ENCODE measurements at regions not wholly inside any gene's neighbourhood (a gene's known extent, or its start where the extent isn't known, plus 50 kb on each side); places are given as distances from the start of the nearest gene placed in this dataset.
"Not testable (repeated sequence)": the region's sequence is repeated elsewhere in the genome, so short reads cannot be mapped to it uniquely, and the experiment has no call there.

DNA sequence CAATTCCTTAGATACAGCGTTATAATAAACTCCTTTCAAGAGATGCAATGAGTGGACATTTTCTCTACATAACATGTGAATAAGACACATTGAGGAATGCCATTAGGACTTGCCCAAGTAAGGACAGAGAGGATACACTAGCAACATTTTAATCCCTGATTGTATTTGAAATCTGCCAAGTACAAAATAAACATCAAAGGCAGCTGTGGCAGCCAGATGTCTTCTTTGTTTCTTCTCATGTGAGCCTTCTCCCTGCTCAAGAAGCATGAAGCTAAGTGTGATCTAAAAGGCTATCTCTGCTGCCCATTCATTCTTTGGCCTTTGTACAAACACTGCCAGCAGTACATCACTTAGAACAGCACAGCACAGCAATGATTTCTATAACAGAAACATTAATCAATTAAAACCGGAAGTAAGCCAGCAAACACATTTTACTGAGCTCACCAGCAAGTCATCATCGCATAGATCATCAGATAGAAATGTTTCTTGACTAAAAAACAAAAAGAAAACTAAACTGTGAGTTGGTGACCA is 364.0 kb downstream of the CNTN6 start:
- no peak for TF ChIP-seq POLR2AphosphoS5 (IDR thresholded peaks at IDR 0.05)
- TF ChIP-seq, protein P1, sequence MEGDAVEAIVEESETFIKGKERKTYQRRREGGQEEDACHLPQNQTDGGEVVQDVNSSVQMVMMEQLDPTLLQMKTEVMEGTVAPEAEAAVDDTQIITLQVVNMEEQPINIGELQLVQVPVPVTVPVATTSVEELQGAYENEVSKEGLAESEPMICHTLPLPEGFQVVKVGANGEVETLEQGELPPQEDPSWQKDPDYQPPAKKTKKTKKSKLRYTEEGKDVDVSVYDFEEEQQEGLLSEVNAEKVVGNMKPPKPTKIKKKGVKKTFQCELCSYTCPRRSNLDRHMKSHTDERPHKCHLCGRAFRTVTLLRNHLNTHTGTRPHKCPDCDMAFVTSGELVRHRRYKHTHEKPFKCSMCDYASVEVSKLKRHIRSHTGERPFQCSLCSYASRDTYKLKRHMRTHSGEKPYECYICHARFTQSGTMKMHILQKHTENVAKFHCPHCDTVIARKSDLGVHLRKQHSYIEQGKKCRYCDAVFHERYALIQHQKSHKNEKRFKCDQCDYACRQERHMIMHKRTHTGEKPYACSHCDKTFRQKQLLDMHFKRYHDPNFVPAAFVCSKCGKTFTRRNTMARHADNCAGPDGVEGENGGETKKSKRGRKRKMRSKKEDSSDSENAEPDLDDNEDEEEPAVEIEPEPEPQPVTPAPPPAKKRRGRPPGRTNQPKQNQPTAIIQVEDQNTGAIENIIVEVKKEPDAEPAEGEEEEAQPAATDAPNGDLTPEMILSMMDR (IDR thresholded peaks at IDR 0.05), result no peak
- TF ChIP-seq POLR2A (IDR thresholded peaks at IDR 0.05), result no peak
- Histone ChIP-seq H3K9me3 (no peaks in the 10 kb centered on the region), H3K4me1 (replicated peaks) (no peaks in the 10 kb centered on the region), H3K27ac (no peak overlapping the region), H3K4me3 (no peak overlapping the region), H3K36me3 (no peaks in the 10 kb centered on the region), H3K27me3 (replicated peaks; ENCODE audit: insufficient read depth) (no peaks in the 10 kb centered on the region)
- WGBS, result 62% methylated on average over 3 of the region's 3 CpGs
- DNase-seq (ENCODE audit: low spot score), result no peak
- intact Hi-C loops (cut with DNase I), result no loop called here

DNA sequence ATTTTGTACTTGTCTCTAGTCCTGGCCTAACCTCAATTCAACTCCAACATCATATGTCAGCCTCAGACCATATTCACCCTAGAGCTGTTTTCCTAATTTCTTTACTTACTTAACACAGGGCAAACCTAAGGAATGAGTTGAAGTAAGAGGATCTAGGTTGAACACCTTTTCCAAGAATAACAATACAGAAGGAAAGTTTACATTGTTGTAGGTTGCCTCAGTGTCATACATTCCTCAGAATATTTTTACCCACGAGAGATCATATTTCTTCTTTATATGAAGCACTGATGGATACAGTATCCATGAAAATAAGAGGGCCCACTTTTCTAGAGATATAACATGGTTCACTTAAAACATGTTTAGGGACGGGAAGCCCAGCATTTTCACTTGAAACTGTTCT is 369.5 kb downstream of the CNTN6 start:
- H3K4me1 ChIP-seq (replicated peaks), result no peaks in the 10 kb centered on the region
- H3K9me3 ChIP-seq, result no peaks in the 10 kb centered on the region
- intact Hi-C loops (cut with DNase I), result no loop called here
- H3K27me3 ChIP-seq (replicated peaks; ENCODE audit: insufficient read depth), result no peaks in the 10 kb centered on the region
- TF ChIP-seq, protein P1 (IDR thresholded peaks at IDR 0.05), result no peak
- no peak for TF ChIP-seq POLR2A (IDR thresholded peaks at IDR 0.05)
- no peak for TF ChIP-seq POLR2AphosphoS5 (IDR thresholded peaks at IDR 0.05)
- DNase-seq (ENCODE audit: low spot score), result no peak
- WGBS, result 51% methylated on average over 2 of the region's 2 CpGs
- H3K27ac ChIP-seq, result no peak overlapping the region
- no peaks in the 10 kb centered on the region for H3K36me3 ChIP-seq
- H3K4me3 ChIP-seq, result no peak overlapping the region

DNA sequence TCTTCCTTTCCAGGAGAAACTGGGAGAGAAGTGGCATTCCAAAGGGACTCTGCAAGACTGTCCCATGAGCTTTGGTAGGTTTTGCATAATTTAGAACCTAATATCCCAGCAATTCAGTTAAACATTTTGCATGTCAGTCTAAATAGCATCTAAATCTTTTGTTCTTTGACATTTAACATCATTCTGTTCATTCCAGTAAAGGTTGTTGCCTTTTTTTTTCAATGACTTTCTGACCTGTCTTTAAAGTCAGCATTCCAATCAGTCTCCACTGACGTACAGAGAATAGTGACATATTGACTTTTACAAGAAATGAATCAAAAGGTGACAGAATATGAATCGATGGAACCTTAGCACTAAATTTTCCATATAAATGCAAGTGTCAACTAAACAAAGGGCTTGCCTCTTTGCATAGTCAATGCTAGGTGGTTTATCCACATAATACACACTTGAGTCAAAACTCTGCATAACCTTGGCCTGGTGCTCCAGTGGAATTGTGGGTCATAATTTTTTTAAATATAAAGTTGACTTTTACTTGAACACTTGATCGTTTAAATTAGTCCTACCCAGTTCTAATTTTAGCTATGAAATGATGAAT is 370.1 kb downstream of the CNTN6 start:
- TF ChIP-seq POLR2AphosphoS5 (IDR thresholded peaks at IDR 0.05), result no peak
- Histone ChIP-seq H3K36me3 (no peaks in the 10 kb centered on the region), H3K9me3 (no peaks in the 10 kb centered on the region), H3K4me3 (no peak overlapping the region), H3K27me3 (replicated peaks; ENCODE audit: insufficient read depth) (no peaks in the 10 kb centered on the region), H3K27ac (no peak overlapping the region), H3K4me1 (replicated peaks) (no peaks in the 10 kb centered on the region)
- intact Hi-C loops (cut with DNase I), result no loop called here
- no peak for DNase-seq (ENCODE audit: low spot score)
- 45% methylated on average over 3 of the region's 3 CpGs for WGBS

DNA sequence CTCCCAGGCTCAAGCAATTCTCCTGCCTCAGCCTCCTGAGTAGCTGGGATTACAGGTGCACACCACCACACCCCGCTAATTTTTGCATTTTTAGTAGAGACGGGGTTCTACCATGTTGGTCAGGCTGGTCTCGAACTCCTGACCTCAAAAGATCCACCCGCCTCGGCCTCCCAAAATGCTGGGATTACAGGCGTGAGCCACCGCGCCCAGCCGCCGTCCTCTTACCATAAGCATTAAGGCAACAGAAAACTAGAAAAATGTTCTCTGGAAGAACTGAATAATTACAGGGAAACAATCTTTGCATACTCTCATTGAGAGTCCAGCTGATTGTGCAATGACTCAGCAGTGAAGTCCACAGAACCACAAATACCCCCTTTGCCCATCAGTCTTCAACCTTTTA is 372.3 kb downstream of the CNTN6 start:
- intact Hi-C loops (cut with DNase I); H3K9me3 ChIP-seq; H3K4me1 ChIP-seq (replicated peaks); DNase-seq (ENCODE audit: low spot score); H3K4me3 ChIP-seq; H3K27ac ChIP-seq; H3K27me3 ChIP-seq (replicated peaks; ENCODE audit: insufficient read depth); H3K36me3 ChIP-seq: not testable (repeated sequence)
- WGBS, result 82% methylated on average over 10 of the region's 10 CpGs

DNA sequence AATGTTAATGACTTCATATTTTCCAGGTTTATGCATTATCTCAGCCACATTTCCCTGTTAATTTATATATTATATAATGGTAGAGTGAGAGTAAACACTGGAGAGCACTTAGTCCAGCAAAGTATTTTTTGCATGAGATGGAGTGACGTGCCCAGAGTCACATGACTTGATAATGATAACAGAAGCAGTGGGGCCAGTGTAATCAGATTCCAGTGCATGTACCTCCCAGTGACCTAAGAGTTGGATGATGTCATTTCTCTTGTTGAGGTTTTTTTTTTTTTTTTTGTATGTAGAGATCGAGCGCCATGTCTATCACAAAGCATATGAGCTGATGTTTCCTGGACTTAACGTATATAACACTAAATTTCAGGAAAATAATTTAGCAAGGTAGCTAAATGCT is 375.3 kb downstream of the CNTN6 start:
- Histone ChIP-seq H3K4me3 (no peak overlapping the region), H3K27ac (no peak overlapping the region), H3K4me1 (replicated peaks) (no peaks in the 10 kb centered on the region), H3K27me3 (replicated peaks; ENCODE audit: insufficient read depth) (no peaks in the 10 kb centered on the region), H3K9me3 (no peaks in the 10 kb centered on the region), H3K36me3 (no peaks in the 10 kb centered on the region)
- WGBS, result 76% methylated on average over 4 of the region's 4 CpGs
- TF ChIP-seq POLR2AphosphoS5 (IDR thresholded peaks at IDR 0.05) (no peak), POLR2A (IDR thresholded peaks at IDR 0.05) (no peak)
- TF ChIP-seq, protein P1 (IDR thresholded peaks at IDR 0.05), result no peak
- no peak for DNase-seq (ENCODE audit: low spot score)
- intact Hi-C loops (cut with DNase I), result no loop called here

DNA sequence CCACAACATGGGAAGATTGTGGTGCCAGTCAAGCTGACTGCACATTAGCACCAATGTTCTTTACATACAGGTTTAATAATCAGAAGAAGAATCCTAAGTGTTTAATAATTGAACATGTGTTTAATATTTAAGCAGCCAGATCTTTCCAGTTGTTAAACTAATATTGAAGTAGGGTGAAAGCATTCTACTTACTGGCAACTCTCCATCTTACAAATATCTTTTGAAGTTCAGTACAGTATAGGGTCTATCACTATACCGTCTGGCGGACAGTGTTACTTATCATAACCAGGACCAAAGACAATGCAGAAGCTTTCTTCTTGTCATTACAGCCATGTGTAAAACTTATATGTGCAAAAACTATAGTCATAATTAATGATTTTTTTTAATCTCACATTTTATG is 376.4 kb downstream of the CNTN6 start:
- no peaks in the 10 kb centered on the region for H3K4me1 ChIP-seq (replicated peaks)
- no peaks in the 10 kb centered on the region for H3K9me3 ChIP-seq
- no peak for DNase-seq (ENCODE audit: low spot score)
- H3K4me3 ChIP-seq, result no peak overlapping the region
- H3K27ac ChIP-seq, result no peak overlapping the region
- H3K27me3 ChIP-seq (replicated peaks; ENCODE audit: insufficient read depth), result no peaks in the 10 kb centered on the region
- intact Hi-C loops (cut with DNase I), result no loop called here
- TF ChIP-seq POLR2AphosphoS5 (IDR thresholded peaks at IDR 0.05) (no peak), POLR2A (IDR thresholded peaks at IDR 0.05) (no peak)
- TF ChIP-seq, protein P1 (IDR thresholded peaks at IDR 0.05), result no peak
- 62% methylated on average over 2 of the region's 2 CpGs for WGBS
- no peaks in the 10 kb centered on the region for H3K36me3 ChIP-seq
